UCSD-AML1 (cell line): ENCODE measurements at regions not wholly inside any gene's neighbourhood (a gene's known extent, or its start where the extent isn't known, plus 50 kb on each side); places are given as distances from the start of the nearest gene placed in this dataset.
"Not testable (repeated sequence)": the region's sequence is repeated elsewhere in the genome, so short reads cannot be mapped to it uniquely, and the experiment has no call there.

Experiments used
- DNase-seq: peaks from one replicate; lab custom pipeline; 2025; ENCODE audit not compliant: unreplicated experiment; lab: John Stamatoyannopoulos, UW

GRCh38 chr2:234166531-234166930 lies 116.0 kb downstream of the SPP2 start:
- DNase-seq: no peak

GRCh38 chr2:234165421-234165820 lies 114.9 kb downstream of the SPP2 start:
- DNase-seq: no peak

- no peak for DNase-seq
Observed at GRCh38 chr2:234164493-234165413, 114.3 kb downstream of the SPP2 start.

- no peak for DNase-seq
Observed at GRCh38 chr2:234163510-234164045, 113.1 kb downstream of the SPP2 start.

GRCh38 chr2:234162861-234163260 lies 112.4 kb downstream of the SPP2 start:
- DNase-seq: no peak

- no peak for DNase-seq
Observed at GRCh38 chr2:234161932-234162331, 111.4 kb downstream of the SPP2 start.

GRCh38 chr2:234158812-234159211 lies 108.3 kb downstream of the SPP2 start:
- DNase-seq: no peak

- no peak for DNase-seq
Observed at GRCh38 chr2:234157817-234158588, 107.5 kb downstream of the SPP2 start.

GRCh38 chr2:234156326-234156725 lies 105.8 kb downstream of the SPP2 start:
- no peak for DNase-seq

- not testable (repeated sequence) for DNase-seq
Observed at GRCh38 chr2:234152835-234153234, 102.3 kb downstream of the SPP2 start.

- no peak for DNase-seq
Observed at GRCh38 chr2:234147335-234147861, 96.9 kb downstream of the SPP2 start.

- peak; percentile 42 for DNase-seq
Observed at GRCh38 chr2:234146087-234146826, 95.8 kb downstream of the SPP2 start.

- no peak for DNase-seq
Observed at GRCh38 chr2:234145511-234145910, 95.0 kb downstream of the SPP2 start.

GRCh38 chr2:234145057-234145456 lies 94.6 kb downstream of the SPP2 start:
- no peak for DNase-seq

GRCh38 chr2:234143896-234144295 lies 93.4 kb downstream of the SPP2 start:
- DNase-seq: no peak

- DNase-seq: no peak
Observed at GRCh38 chr2:234142530-234142929, 92.0 kb downstream of the SPP2 start.

GRCh38 chr2:234139755-234140154 lies 89.3 kb downstream of the SPP2 start:
- no peak for DNase-seq

GRCh38 chr2:234138836-234139235 lies 88.3 kb downstream of the SPP2 start:
- no peak for DNase-seq

- no peak for DNase-seq
Observed at GRCh38 chr2:234137400-234138014, 87.0 kb downstream of the SPP2 start.

- no peak for DNase-seq
Observed at GRCh38 chr2:234136461-234136860, 86.0 kb downstream of the SPP2 start.
